NCI-H510A treated with DMSO at 0.1 percent for 48 hours (cell line): ENCODE measurements at regions not wholly inside any gene's neighbourhood (a gene's known extent, or its start where the extent isn't known, plus 50 kb on each side); places are given as distances from the start of the nearest gene placed in this dataset.

Source experiments
- DNase-seq: peaks from one replicate; lab custom pipeline; 2025; lab: John Stamatoyannopoulos, UW

- peak; percentile 32 for DNase-seq
Measured at GRCh38 chr11:86193297-86194095, 51.1 kb upstream of the EED start.

GRCh38 chr11:86192519-86193257, 51.9 kb upstream of the EED start:
- DNase-seq = peak; percentile 3

GRCh38 chr11:86191874-86192273, 52.7 kb upstream of the EED start:
- DNase-seq = no peak

- no peak for DNase-seq
Measured at GRCh38 chr11:86187027-86187426, 57.5 kb upstream of the EED start.

GRCh38 chr11:86186386-86186785, 58.2 kb upstream of the EED start:
- no peak for DNase-seq

- no peak for DNase-seq
Measured at GRCh38 chr11:86185381-86185750, 59.2 kb upstream of the EED start.

- no peak for DNase-seq
Measured at GRCh38 chr11:86184728-86185380, 59.7 kb upstream of the EED start.

- DNase-seq = no peak
Measured at GRCh38 chr11:86183694-86184093, 60.9 kb upstream of the EED start.

- no peak for DNase-seq
Measured at GRCh38 chr11:86182976-86183584, 61.5 kb upstream of the EED start.

GRCh38 chr11:86181379-86181778, 63.2 kb upstream of the EED start:
- DNase-seq = no peak

- no peak for DNase-seq
Measured at GRCh38 chr11:86180851-86181250, 63.7 kb upstream of the EED start.

GRCh38 chr11:86180423-86180822, 64.1 kb upstream of the EED start:
- no peak for DNase-seq

GRCh38 chr11:86179646-86180064, 64.9 kb upstream of the EED start:
- no peak for DNase-seq

GRCh38 chr11:86177302-86177701, 67.3 kb upstream of the EED start:
- DNase-seq = no peak

GRCh38 chr11:86176165-86176884, 68.2 kb upstream of the EED start:
- no peak for DNase-seq

- no peak for DNase-seq
Measured at GRCh38 chr11:86175626-86176025, 68.9 kb upstream of the EED start.

- no peak for DNase-seq
Measured at GRCh38 chr11:86175191-86175590, 69.4 kb upstream of the EED start.

- DNase-seq = no peak
Measured at GRCh38 chr11:86174101-86175046, 70.2 kb upstream of the EED start.

GRCh38 chr11:86172894-86173293, 71.7 kb upstream of the EED start:
- DNase-seq = no peak

GRCh38 chr11:86171627-86172026, 72.9 kb upstream of the EED start:
- no peak for DNase-seq
